ENCODE measurements at regions not wholly inside any gene's neighbourhood (a gene's known extent, or its start where the extent isn't known, plus 50 kb on each side); places are given as distances from the start of the nearest gene placed in this dataset.

GRCh38 chr5:138702166-138703077, 50.8 kb upstream of the CTNNA1 start:
- Histone ChIP-seq H3K27me3 (replicated peaks) (no peaks in the 10 kb centered on the region), H3K27ac (no peak overlapping the region), H3K4me3 (ENCODE audit: low read depth, low read length) (no peak overlapping the region), H3K36me3 (replicated peaks) (no peaks in the 10 kb centered on the region)
- no peak for TF ChIP-seq CTCF (IDR thresholded peaks at IDR 0.05; ENCODE audit: low read depth, low read length, missing control alignments)
- in situ Hi-C loops (cut with HindIII; ENCODE audit: low pct_ligation_motif_present, low sequenced_read_pairs) = no loop called here
- no peak for DNase-seq

DNA sequence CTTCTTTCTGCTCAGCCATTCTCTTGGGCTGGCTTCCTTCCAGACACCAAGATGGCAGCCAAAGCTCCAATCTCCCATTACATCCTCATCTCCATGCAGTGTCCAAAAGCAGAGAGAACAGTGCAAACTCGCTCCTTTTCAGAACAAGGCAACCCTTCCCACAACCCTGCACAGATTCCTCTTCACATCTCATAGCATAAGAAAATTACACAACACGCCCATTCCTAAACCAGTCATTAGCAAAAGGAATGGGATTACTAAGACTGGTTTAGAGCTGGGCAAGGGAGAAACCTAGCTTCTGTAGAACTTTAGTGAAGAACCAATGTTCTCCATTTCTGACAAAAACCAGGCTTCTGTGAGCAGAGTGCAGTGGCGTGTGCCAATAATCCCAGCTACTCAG, 51.5 kb upstream of the CTNNA1 start:
- Histone ChIP-seq H3K4me3 (ENCODE audit: low read depth, low read length) (no peak overlapping the region), H3K27ac (no peak overlapping the region), H3K27me3 (replicated peaks) (no peaks in the 10 kb centered on the region), H3K36me3 (replicated peaks) (no peaks in the 10 kb centered on the region)
- in situ Hi-C loops (cut with HindIII; ENCODE audit: low pct_ligation_motif_present, low sequenced_read_pairs) = no loop called here
- no peak for TF ChIP-seq CTCF (IDR thresholded peaks at IDR 0.05; ENCODE audit: low read depth, low read length, missing control alignments)
- DNase-seq = no peak

DNA sequence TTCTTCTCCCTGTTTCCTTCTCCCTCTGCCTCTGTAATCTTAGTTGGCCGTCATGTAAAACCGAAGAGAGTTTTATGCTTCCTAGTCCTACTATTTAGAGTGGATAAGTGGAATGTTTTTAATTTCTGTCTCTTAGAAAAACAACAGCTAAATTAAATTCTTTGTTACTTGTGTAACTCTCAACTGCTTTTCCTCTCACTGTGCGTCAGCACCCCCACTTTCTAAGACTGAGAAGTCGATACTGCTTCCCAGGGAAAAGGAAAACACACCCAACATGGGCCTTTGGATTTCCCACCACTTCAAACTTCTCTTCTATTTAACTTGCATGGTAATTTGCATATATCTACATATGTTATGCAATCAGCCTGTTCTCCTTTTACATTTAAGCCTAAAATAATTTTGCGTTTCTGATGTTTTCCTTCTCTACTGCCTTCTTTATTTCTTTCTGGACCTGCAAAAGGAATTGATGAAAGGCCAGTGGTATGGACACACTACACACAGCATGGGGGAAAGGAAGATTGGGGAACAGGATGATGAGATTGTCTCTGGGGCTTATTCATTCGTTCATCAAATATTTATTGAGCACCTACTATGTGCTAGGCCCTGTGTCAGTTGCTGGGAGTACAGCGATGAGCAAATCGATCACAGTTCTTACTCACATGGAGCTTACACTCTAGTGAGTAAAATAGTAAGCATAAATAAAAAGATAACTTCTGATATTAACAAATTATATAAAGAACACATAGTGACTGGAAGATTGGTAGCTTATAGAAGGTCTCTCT, 52.5 kb upstream of the CTNNA1 start:
- Histone ChIP-seq H3K27ac (no peak overlapping the region), H3K36me3 (replicated peaks) (no peaks in the 10 kb centered on the region), H3K27me3 (replicated peaks) (no peaks in the 10 kb centered on the region), H3K4me3 (ENCODE audit: low read depth, low read length) (no peak overlapping the region)
- DNase-seq = no peak
- TF ChIP-seq CTCF (IDR thresholded peaks at IDR 0.05; ENCODE audit: low read depth, low read length, missing control alignments) = no peak
- in situ Hi-C loops (cut with HindIII; ENCODE audit: low pct_ligation_motif_present, low sequenced_read_pairs) = no loop called here

DNA sequence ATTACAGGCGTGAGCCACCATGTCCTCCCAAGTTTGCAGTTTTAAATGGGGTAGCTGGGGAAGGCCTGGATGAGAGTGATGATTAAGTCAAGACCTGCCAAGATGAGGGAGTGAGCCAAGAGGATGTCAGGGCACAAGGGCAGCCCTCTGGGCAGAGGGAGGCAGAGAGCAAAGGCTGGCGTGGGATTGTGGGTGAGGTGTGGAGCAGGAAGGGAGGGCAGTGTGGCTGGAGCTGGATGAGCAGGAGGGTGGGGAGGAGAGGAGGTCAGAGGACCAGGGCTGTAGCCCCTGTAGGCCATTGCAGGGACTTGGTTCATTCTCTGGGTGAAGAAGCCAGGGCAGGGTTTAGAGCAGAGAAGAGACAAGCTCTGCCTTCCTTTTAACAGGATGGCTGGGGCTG, 53.7 kb upstream of the CTNNA1 start:
- Histone ChIP-seq H3K27ac (no peak overlapping the region), H3K27me3 (replicated peaks) (no peaks in the 10 kb centered on the region), H3K36me3 (replicated peaks) (no peaks in the 10 kb centered on the region), H3K4me3 (ENCODE audit: low read depth, low read length) (no peak overlapping the region)
- in situ Hi-C loops (cut with HindIII; ENCODE audit: low pct_ligation_motif_present, low sequenced_read_pairs) = no loop called here
- no peak for DNase-seq
- TF ChIP-seq CTCF (IDR thresholded peaks at IDR 0.05; ENCODE audit: low read depth, low read length, missing control alignments) = no peak

DNA sequence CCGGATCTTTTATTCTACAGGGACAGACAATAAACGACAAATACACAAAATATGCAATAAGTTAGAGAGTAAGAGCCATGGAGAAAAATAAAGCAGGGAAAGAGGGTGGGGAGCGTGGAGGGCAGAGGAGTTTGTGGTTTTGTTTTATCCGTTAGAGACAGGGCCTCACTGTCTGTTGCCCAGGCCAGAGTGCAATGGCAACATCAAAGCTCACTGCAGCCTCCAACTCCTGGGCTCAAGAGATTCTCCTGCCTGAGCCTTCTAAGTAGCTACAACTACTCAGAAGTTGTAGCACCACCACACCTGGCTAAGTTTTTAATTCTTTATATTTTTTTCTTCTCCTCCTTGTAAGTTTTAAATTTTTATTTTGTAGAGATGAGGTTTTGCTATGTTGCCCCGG, 54.5 kb upstream of the CTNNA1 start:
- Histone ChIP-seq H3K36me3 (replicated peaks) (no peaks in the 10 kb centered on the region), H3K27ac (no peak overlapping the region), H3K4me3 (ENCODE audit: low read depth, low read length) (no peak overlapping the region), H3K27me3 (replicated peaks) (no peaks in the 10 kb centered on the region)
- TF ChIP-seq CTCF (IDR thresholded peaks at IDR 0.05; ENCODE audit: low read depth, low read length, missing control alignments) = no peak
- in situ Hi-C loops (cut with HindIII; ENCODE audit: low pct_ligation_motif_present, low sequenced_read_pairs) = no loop called here
- DNase-seq = no peak
